Activated B cell treated with CpG ODN at 0.5 μM for 24 hours (primary cell): ENCODE measurements at regions not wholly inside any gene's neighbourhood (a gene's known extent, or its start where the extent isn't known, plus 50 kb on each side); places are given as distances from the start of the nearest gene placed in this dataset.

Source experiments
- ATAC-seq: fragments of 200-7000 bp; cut with Tn5 transposase; one replicate; pipeline ENCODE4 v1.10.0; 2021; ENCODE audit warnings: low read depth, mild to moderate bottlenecking, moderate library complexity
- CTCF ChIA-PET: fragments of 350-600 bp; sonication (Branson Sonifier 250); formaldehyde crosslinking; loops from one replicate; lab custom pipeline; 2021; ENCODE audit warnings: antibody characterized with exemption; lab: Charles Lee
- POLR2A ChIA-PET: fragments of 350-600 bp; sonication (Branson Sonifier 250); formaldehyde crosslinking; loops from one replicate; lab custom pipeline; 2021; ENCODE audit warnings: antibody characterized with exemption; lab: Charles Lee
- DNase-seq: peaks from one replicate; pipeline ENCODE4 v3.0.0; 2022
- H3K27ac Mint-ChIP-seq: one replicate; pipeline ENCODE4 v1.8.0; 2020; ENCODE audit warnings: mixed read lengths
- H3K27me3 Mint-ChIP-seq: one replicate; pipeline ENCODE4 v1.8.0; 2021; ENCODE audit warnings: mixed read lengths
- H3K36me3 Mint-ChIP-seq: one replicate; pipeline ENCODE4 v1.8.0; 2021; ENCODE audit warnings: low read depth, mixed read lengths
- H3K4me1 Mint-ChIP-seq: one replicate; pipeline ENCODE4 v1.8.0; 2021; ENCODE audit warnings: mixed read lengths
- H3K4me3 Mint-ChIP-seq: one replicate; pipeline ENCODE4 v1.8.0; 2020; ENCODE audit warnings: mild to moderate bottlenecking, mixed read lengths
- H3K9me3 Mint-ChIP-seq: one replicate; pipeline ENCODE4 v1.8.0; 2020; ENCODE audit warnings: mixed read lengths
- intact Hi-C: fragments of 100-400 bp; cut with micrococcal nuclease; formaldehyde crosslinking; loops from one replicate; pipeline ENCODE4 v1.15.1; 2024
- TF ChIP-seq, protein P1 (sequence below): fragments of 200-600 bp; IDR thresholded peaks from one replicate; pipeline ENCODE4 v1.8.0; 2022; ENCODE audit warnings: antibody characterized with exemption, mild to moderate bottlenecking

DNA sequence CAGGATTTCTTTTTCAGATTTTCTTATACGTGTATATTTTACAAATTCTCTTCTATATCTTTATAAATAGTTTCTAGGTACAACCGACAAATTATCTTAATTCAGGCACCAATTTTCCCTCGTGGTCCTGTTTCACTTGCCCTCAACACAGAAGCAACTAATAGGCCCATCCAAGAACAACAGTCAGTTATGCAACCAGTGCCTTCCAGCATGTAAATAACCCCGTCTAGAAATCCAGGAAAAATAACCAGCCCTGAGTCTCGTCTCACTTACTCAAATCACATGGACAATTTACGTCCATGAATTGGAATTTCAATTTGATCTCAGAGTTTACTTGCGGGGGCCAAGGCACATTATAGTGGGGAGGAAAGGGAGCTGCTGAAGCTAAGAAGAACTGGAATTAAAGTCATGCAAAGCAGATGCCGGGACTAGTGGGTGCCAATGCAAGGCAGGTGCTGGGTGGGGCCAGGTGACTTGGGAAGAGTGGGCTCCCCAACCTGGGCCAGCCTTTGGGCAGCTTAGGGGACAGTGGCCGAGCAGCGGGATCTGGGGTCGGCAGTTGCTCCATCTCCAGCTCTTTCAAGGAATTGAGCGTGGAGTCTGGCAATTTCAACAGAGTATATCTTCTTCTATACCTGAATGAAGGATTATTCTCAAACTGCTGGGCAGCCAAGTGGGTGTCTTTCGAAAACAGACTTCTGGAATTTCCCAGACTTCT lies 121.7 kb downstream of the EDN3 start:
- H3K9me3 Mint-ChIP-seq = no peaks in the 10 kb centered on the region
- ATAC-seq (no peak), DNase-seq (no peak)
- TF ChIP-seq, protein P1, sequence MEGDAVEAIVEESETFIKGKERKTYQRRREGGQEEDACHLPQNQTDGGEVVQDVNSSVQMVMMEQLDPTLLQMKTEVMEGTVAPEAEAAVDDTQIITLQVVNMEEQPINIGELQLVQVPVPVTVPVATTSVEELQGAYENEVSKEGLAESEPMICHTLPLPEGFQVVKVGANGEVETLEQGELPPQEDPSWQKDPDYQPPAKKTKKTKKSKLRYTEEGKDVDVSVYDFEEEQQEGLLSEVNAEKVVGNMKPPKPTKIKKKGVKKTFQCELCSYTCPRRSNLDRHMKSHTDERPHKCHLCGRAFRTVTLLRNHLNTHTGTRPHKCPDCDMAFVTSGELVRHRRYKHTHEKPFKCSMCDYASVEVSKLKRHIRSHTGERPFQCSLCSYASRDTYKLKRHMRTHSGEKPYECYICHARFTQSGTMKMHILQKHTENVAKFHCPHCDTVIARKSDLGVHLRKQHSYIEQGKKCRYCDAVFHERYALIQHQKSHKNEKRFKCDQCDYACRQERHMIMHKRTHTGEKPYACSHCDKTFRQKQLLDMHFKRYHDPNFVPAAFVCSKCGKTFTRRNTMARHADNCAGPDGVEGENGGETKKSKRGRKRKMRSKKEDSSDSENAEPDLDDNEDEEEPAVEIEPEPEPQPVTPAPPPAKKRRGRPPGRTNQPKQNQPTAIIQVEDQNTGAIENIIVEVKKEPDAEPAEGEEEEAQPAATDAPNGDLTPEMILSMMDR = no peak
- H3K36me3 Mint-ChIP-seq = no peaks in the 10 kb centered on the region
- ChIA-PET CTCF (no interaction called here), POLR2A (no interaction called here)
- H3K27me3 Mint-ChIP-seq = peaks cover 12% of the 10 kb centered on the region
- no peaks in the 10 kb centered on the region for H3K4me1 Mint-ChIP-seq
- intact Hi-C loops = no loop called here
- H3K27ac Mint-ChIP-seq = no peak overlapping the region
- no peak overlapping the region for H3K4me3 Mint-ChIP-seq

DNA sequence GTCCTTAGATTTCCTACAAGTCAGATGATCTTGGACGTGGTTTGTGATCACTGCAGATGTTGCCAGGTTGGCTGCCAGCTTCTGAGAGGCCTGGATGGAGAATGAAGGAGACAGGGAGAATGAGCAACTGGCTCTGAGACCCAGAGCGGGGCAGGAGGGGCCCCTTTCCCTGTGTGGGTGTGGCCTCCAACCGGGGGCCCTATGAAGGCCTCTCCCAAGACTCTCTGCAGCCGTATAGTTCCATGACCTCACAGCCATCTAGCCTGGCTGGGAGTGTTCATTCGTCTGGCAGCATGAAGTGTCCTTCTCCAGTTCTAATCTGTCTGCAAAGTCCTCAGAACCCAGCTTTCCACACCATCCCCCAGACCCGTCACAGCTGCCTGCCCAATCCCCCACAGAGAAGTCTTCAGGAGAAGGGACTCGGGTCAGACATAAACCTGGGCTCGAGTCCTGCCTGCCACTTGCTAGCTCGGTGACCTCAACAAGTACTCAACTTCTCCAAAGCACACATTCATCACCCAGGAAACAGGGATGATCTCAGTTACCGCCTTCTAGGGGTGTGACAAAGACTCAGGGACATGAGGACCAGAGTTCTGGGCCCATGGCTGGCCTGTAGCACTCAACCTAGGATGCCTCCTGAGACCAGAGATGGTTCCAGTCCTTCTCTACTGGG lies 122.6 kb downstream of the EDN3 start:
- peaks cover under 1% of the 10 kb centered on the region for H3K9me3 Mint-ChIP-seq
- POLR2A ChIA-PET = no interaction called here
- CTCF ChIA-PET = no interaction called here
- no peak overlapping the region for H3K27ac Mint-ChIP-seq
- no peaks in the 10 kb centered on the region for H3K36me3 Mint-ChIP-seq
- DNase-seq (no peak), ATAC-seq (no peak)
- no peak overlapping the region for H3K4me3 Mint-ChIP-seq
- intact Hi-C loops = no loop called here
- no peaks in the 10 kb centered on the region for H3K4me1 Mint-ChIP-seq
- TF ChIP-seq, protein P1 = no peak
- peaks cover 12% of the 10 kb centered on the region for H3K27me3 Mint-ChIP-seq

DNA sequence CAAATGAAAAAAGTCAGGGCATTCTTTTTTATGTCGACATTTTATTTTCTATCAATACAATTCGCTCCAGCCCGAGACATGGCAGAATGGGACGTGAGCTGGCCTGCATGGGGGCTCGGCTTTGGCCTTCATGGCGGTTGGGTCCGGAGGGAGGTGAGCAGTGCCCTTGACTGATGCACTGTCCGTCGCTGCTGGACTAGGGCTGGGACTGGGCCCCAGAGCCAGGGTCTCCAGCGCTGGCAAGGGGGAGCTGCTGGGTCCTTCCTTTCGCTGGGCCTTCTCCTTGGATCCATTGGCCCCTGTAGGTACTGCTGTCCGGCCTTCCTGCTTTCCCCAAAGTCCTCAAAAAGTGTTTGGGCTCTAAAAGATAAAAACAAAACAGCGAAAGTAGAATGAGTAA lies 124.6 kb downstream of the EDN3 start:
- Mint-ChIP-seq H3K4me3 (no peak overlapping the region), H3K36me3 (no peaks in the 10 kb centered on the region), H3K4me1 (peaks cover 10% of the 10 kb centered on the region), H3K27ac (no peak overlapping the region), H3K9me3 (peaks cover 3% of the 10 kb centered on the region), H3K27me3 (peaks cover 4% of the 10 kb centered on the region)
- ChIA-PET CTCF (no interaction called here), POLR2A (no interaction called here)
- no peak for DNase-seq
- ATAC-seq = no peak
- TF ChIP-seq, protein P1 = no peak
- intact Hi-C loops = no loop called here

DNA sequence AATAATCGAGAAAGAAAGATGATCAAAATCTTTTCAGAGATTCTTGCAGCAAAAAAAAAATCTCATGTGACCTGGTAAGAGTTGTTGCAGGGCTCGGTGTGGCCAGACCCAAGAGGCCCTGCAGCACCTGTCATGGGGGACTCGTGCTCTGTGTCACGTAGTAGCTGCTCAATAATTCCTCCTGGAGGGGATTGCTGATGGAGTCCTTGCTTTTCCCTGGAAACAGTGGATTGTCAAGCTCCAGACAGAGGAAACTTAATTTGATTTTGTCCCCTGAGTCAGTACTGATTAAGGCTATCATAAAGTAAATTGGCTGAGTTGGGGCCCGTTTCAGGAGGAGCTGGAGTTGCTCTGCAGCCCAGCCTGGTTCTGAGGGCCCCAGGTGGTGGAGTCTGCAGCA lies 125.2 kb downstream of the EDN3 start:
- Mint-ChIP-seq H3K27me3 (peaks cover under 1% of the 10 kb centered on the region), H3K27ac (no peak overlapping the region), H3K4me3 (no peak overlapping the region), H3K36me3 (no peaks in the 10 kb centered on the region), H3K4me1 (peaks cover 10% of the 10 kb centered on the region), H3K9me3 (peaks cover 3% of the 10 kb centered on the region)
- intact Hi-C loops = no loop called here
- TF ChIP-seq, protein P1 = no peak
- ATAC-seq = no peak
- no peak for DNase-seq
- ChIA-PET CTCF (no interaction called here), POLR2A (no interaction called here)

DNA sequence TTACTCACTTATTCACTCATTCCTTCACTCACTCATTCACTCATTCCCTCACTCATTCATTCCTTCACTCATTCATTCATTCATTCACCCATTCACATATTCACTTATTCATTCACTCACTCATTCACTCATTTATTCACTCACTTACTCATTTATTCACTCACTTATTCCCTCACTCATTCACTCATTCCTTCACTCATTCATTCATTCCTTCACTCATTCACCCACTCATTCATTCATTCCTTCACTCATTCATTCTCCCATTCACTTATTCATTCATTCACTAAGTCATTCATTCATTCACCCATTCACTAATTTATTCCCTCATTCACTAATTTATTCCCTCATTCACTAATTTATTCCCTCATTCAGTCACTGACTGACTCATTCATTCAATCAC lies 127.6 kb downstream of the EDN3 start:
- Mint-ChIP-seq H3K27me3 (peaks cover 6% of the 10 kb centered on the region), H3K27ac (no peak overlapping the region), H3K36me3 (no peaks in the 10 kb centered on the region), H3K9me3 (peaks cover 3% of the 10 kb centered on the region), H3K4me1 (peaks cover 10% of the 10 kb centered on the region), H3K4me3 (no peak overlapping the region)
- POLR2A ChIA-PET = no interaction called here
- ATAC-seq = no peak
- CTCF ChIA-PET = no interaction called here
- intact Hi-C loops = no loop called here
- DNase-seq = no peak
- TF ChIP-seq, protein P1 = no peak
